ENCODE measurements at regions not wholly inside any gene's neighbourhood (a gene's known extent, or its start where the extent isn't known, plus 50 kb on each side); places are given as distances from the start of the nearest gene placed in this dataset.

DNA sequence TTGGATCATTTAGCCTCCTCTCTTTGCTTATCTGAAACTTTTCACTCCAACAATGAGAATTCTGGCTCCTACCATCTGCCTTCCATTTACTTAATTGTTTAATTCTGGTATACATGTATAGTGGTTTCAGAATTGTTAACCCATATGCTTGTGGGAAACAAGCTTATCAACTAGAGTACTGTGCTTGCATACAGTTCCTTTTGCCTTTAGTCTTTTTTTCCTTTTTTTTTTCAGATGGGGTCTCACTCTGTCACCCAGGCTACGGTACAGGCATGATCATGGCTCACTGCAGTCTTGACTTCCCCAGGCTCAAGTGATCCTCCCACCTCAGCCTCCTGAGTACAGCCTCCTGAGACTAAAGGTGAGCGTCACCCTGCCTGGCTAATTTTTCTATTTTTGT, 153.8 kb upstream of the LHX5 start:
- TF ChIP-seq, protein P1, sequence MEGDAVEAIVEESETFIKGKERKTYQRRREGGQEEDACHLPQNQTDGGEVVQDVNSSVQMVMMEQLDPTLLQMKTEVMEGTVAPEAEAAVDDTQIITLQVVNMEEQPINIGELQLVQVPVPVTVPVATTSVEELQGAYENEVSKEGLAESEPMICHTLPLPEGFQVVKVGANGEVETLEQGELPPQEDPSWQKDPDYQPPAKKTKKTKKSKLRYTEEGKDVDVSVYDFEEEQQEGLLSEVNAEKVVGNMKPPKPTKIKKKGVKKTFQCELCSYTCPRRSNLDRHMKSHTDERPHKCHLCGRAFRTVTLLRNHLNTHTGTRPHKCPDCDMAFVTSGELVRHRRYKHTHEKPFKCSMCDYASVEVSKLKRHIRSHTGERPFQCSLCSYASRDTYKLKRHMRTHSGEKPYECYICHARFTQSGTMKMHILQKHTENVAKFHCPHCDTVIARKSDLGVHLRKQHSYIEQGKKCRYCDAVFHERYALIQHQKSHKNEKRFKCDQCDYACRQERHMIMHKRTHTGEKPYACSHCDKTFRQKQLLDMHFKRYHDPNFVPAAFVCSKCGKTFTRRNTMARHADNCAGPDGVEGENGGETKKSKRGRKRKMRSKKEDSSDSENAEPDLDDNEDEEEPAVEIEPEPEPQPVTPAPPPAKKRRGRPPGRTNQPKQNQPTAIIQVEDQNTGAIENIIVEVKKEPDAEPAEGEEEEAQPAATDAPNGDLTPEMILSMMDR (IDR thresholded peaks at IDR 0.05) = no peak
- no peak for TF ChIP-seq POLR2A (IDR thresholded peaks at IDR 0.05)
